GM23248 (cell line): ENCODE measurements at regions not wholly inside any gene's neighbourhood (a gene's known extent, or its start where the extent isn't known, plus 50 kb on each side); places are given as distances from the start of the nearest gene placed in this dataset.

Experiments
- EZH2 ChIP-seq: fragments of 200-600 bp; sonication (generic); IDR thresholded peaks from 2 replicates; pipeline ENCODE4 v1.6.1; 2018; ENCODE audit warnings: antibody characterized with exemption, mild to moderate bottlenecking; ENCODE audit not compliant: insufficient read depth, poor library complexity, severe bottlenecking
- EZH2phosphoT487 ChIP-seq: fragments of 200-600 bp; sonication (generic); IDR thresholded peaks from 2 replicates; pipeline ENCODE4 v1.6.1; 2018; ENCODE audit warnings: antibody characterized with exemption, moderate library complexity, mild to moderate bottlenecking, low read depth; ENCODE audit not compliant: insufficient read depth

GRCh38 chr6:104014163-104014959, 845.4 kb downstream of the HACE1 start:
- TF ChIP-seq EZH2phosphoT487 (no peak), EZH2 (no peak)
